OCI-LY1 (cell line): ENCODE measurements at regions not wholly inside any gene's neighbourhood (a gene's known extent, or its start where the extent isn't known, plus 50 kb on each side); places are given as distances from the start of the nearest gene placed in this dataset.

ENCODE experiments used
- CTCF ChIP-seq: fragments of 200-600 bp; sonication (generic), shearing (Covaris generic); IDR thresholded peaks from 2 replicates; pipeline ENCODE4 v1.5.1; 2017; ENCODE audit warnings: mild to moderate bottlenecking, antibody characterized with exemption, low read length, moderate library complexity, mixed read lengths
- EZH2 ChIP-seq: fragments of 200-600 bp; sonication (generic), shearing (Covaris generic); IDR thresholded peaks from 2 replicates; pipeline ENCODE4 v1.8.0; 2017; ENCODE audit warnings: borderline replicate concordance, mixed run types, mild to moderate bottlenecking, antibody characterized with exemption, low read length, moderate library complexity, mixed read lengths

GRCh38 chr2:128984855-128985254, 666.2 kb upstream of the HS6ST1 start:
- TF ChIP-seq CTCF, result no peak
- no peak for TF ChIP-seq EZH2
